HCT116 (cell line): ENCODE measurements at regions not wholly inside any gene's neighbourhood (a gene's known extent, or its start where the extent isn't known, plus 50 kb on each side); places are given as distances from the start of the nearest gene placed in this dataset.

Source experiments
- ATAC-seq: fragments of 200-7000 bp; cut with Tn5 transposase; 2 replicates; pipeline ENCODE4 v1.9.1; 2020; ENCODE audit warnings: mild to moderate bottlenecking, moderate library complexity
- BruUV-seq: library from RNA; stranded (reverse); fragments of 400-500 nt; replicated peaks from 2 replicates; lab custom pipeline; 2021; lab: Mats Ljungman, UMichigan
- CTCF ChIA-PET: fragments of 300-600 bp; sonication (Branson Sonifier 250); formaldehyde crosslinking; loops from one replicate; lab custom pipeline; 2021; ENCODE audit warnings: antibody characterized with exemption; lab: Charles Lee
- POLR2A ChIA-PET: fragments of 300-600, 350-600 bp; sonication (Branson Sonifier 250); formaldehyde crosslinking; loops from one replicate; lab custom pipeline; 2021; ENCODE audit warnings: antibody characterized with exemption; lab: Charles Lee
- RAD21 ChIA-PET, 2 experiments: fragments of 300-600 bp; sonication (Branson Sonifier 250); formaldehyde crosslinking; loops; one replicate each; lab custom pipeline; 2023; ENCODE audit warnings: low total read pairs in 2 of 2; ENCODE audit not compliant: uncharacterized antibody in 2 of 2, unreplicated experiment in 2 of 2, low non-redundant PET in 1 of 2; lab: Charles Lee
- DNase-seq: peaks from one replicate; pipeline ENCODE4 v3.0.0-alpha.2; 2010; ENCODE audit warnings: low read depth, low spot score
- H2AFZ ChIP-seq: fragments of 200-600 bp; shearing (Covaris generic), sonication (generic); 2 replicates; pipeline ENCODE4 v1.6.1; 2017; ENCODE audit warnings: low read depth, mixed run types, mixed read lengths, antibody characterized with exemption, low read length; ENCODE audit not compliant: poor library complexity, severe bottlenecking
- H3K27ac ChIP-seq: 2 replicates; pipeline ENCODE4 v1.5.1; 2012; ENCODE audit warnings: low read depth, low read length
- H3K27me3 ChIP-seq: fragments of 200-600 bp; sonication (generic); 2 replicates; pipeline ENCODE4 v1.6.1; 2016; ENCODE audit warnings: mixed run types, low read length, mixed read lengths; ENCODE audit not compliant: insufficient read depth
- H3K36me3 ChIP-seq, 2 experiments: fragments of 200-500 bp in 1 of 2; fragments of 200-600 bp in 1 of 2; sonication (Bioruptor generic) in 1 of 2; sonication (generic) in 1 of 2; 2 replicates each; pipeline versions ENCODE4 v1.5.1 to v1.6.1; 2014 to 2016; ENCODE audit warnings: low read length in 2 of 2, inconsistent platforms in 1 of 2, mixed read lengths in 1 of 2, mixed run types in 1 of 2; ENCODE audit not compliant: insufficient read depth in 2 of 2, control insufficient read depth in 1 of 2
- H3K4me1 ChIP-seq, 2 experiments: fragments of 200-600 bp in 1 of 2; sonication (generic) in 1 of 2; 2 replicates each; pipeline versions ENCODE4 v1.5.1 to v1.6.1; 2012 to 2017; ENCODE audit warnings: low read length in 2 of 2, inconsistent platforms in 1 of 2, mild to moderate bottlenecking in 1 of 2, mixed read lengths in 1 of 2, mixed run types in 1 of 2, moderate library complexity in 1 of 2; ENCODE audit not compliant: insufficient read depth in 2 of 2, control insufficient read depth in 1 of 2
- H3K4me2 ChIP-seq: fragments of 200-600 bp; sonication (generic); 2 replicates; pipeline ENCODE4 v1.6.1; 2017; ENCODE audit warnings: mixed run types, low read length, mixed read lengths
- H3K4me3 ChIP-seq, 2 experiments: fragments of 200-600 bp in 1 of 2; sonication (generic) in 1 of 2; replicated peaks in 1 of 2; 2 replicates each; pipeline ENCODE4 v1.5.1; 2011 to 2016; ENCODE audit warnings: low read length in 2 of 2, control low read depth in 1 of 2, low read depth in 1 of 2, mild to moderate bottlenecking in 1 of 2, mixed read lengths in 1 of 2, mixed run types in 1 of 2
- H3K79me2 ChIP-seq: fragments of 200-600 bp; sonication (generic); 2 replicates; pipeline ENCODE4 v1.6.1; 2017; ENCODE audit warnings: mild to moderate bottlenecking, mixed run types, low read length, moderate library complexity, mixed read lengths; ENCODE audit not compliant: insufficient read depth
- H3K9ac ChIP-seq: fragments of 200-600 bp; sonication (generic); 2 replicates; pipeline ENCODE4 v1.6.1; 2016; ENCODE audit warnings: low read length, mixed read lengths
- H3K9me2 ChIP-seq: fragments of 200-600 bp; sonication (generic), shearing (Covaris generic); 2 replicates; pipeline ENCODE4 v1.6.1; 2017; ENCODE audit warnings: mixed run types, mild to moderate bottlenecking, moderate library complexity; ENCODE audit not compliant: insufficient read depth
- H3K9me3 ChIP-seq, 2 experiments: fragments of 200-500 bp in 1 of 2; fragments of 200-600 bp in 1 of 2; sonication (Bioruptor generic) in 1 of 2; sonication (generic) in 1 of 2; 2 replicates each; pipeline ENCODE4 v1.6.1; 2014 to 2017; ENCODE audit warnings: low read length in 2 of 2, mixed read lengths in 2 of 2, inconsistent platforms in 1 of 2, low read depth in 1 of 2, mild to moderate bottlenecking in 1 of 2, mixed run types in 1 of 2, moderate library complexity in 1 of 2; ENCODE audit not compliant: control insufficient read depth in 1 of 2, insufficient read depth in 1 of 2
- H4K20me1 ChIP-seq: fragments of 200-600 bp; sonication (generic), shearing (Covaris generic); 2 replicates; pipeline ENCODE4 v1.6.1; 2017; ENCODE audit warnings: mixed run types, mild to moderate bottlenecking, moderate library complexity; ENCODE audit not compliant: insufficient read depth
- CBX3 ChIP-seq: IDR thresholded peaks from 2 replicates; pipeline ENCODE4 v1.6.1; 2012; ENCODE audit warnings: low read depth
- CEBPB ChIP-seq: IDR thresholded peaks from 2 replicates; pipeline ENCODE4 v1.6.1; 2012; ENCODE audit warnings: low read depth
- FOSL1 ChIP-seq: IDR thresholded peaks from 2 replicates; pipeline ENCODE4 v1.6.1; 2012; ENCODE audit warnings: low read depth
- JUND ChIP-seq: IDR thresholded peaks from 2 replicates; pipeline ENCODE4 v1.6.1; 2012
- MAX ChIP-seq: IDR thresholded peaks from 2 replicates; pipeline ENCODE4 v1.6.1; 2012
- POLR2A ChIP-seq: IDR thresholded peaks from 2 replicates; pipeline ENCODE4 v1.7.0; 2011; ENCODE audit warnings: borderline replicate concordance; ENCODE audit not compliant: insufficient read depth, insufficient read length; ENCODE audit errors: extremely low read depth
- POLR2AphosphoS5 ChIP-seq: IDR thresholded peaks from 2 replicates; pipeline ENCODE4 v1.6.1; 2011; ENCODE audit warnings: mild to moderate bottlenecking, low read depth, low read length, moderate library complexity
- RAD21 ChIP-seq: IDR thresholded peaks from 2 replicates; pipeline ENCODE4 v1.6.1; 2012; ENCODE audit warnings: low read depth, mild to moderate bottlenecking
- SIN3A ChIP-seq: IDR thresholded peaks from 2 replicates; pipeline ENCODE4 v1.6.1; 2012; ENCODE audit warnings: low read depth
- SP1 ChIP-seq: IDR thresholded peaks from 2 replicates; pipeline ENCODE4 v1.6.1; 2012; ENCODE audit warnings: low read depth
- SRF ChIP-seq: IDR thresholded peaks from 2 replicates; pipeline ENCODE4 v1.6.1; 2012; ENCODE audit warnings: low read depth
- TCF7L2 ChIP-seq: IDR thresholded peaks from 2 replicates; pipeline ENCODE4 v1.7.0; 2011; ENCODE audit warnings: borderline replicate concordance, inconsistent platforms; ENCODE audit not compliant: insufficient read depth, insufficient read length; ENCODE audit errors: extremely low read depth
- YY1 ChIP-seq: IDR thresholded peaks from 2 replicates; pipeline ENCODE4 v1.6.1; 2011; ENCODE audit warnings: low read length, low read depth, moderate library complexity, mild to moderate bottlenecking; ENCODE audit not compliant: insufficient replicate concordance; ENCODE audit errors: extremely low read depth
- ZFX ChIP-seq: fragments of 450-650 bp; IDR thresholded peaks from 2 replicates; pipeline ENCODE4 v1.6.1; 2017
- ZNF274 ChIP-seq: fragments of 200-500 bp; sonication (Bioruptor generic); IDR thresholded peaks from 2 replicates; pipeline ENCODE4 v1.6.1; 2014; ENCODE audit warnings: mild to moderate bottlenecking, low read depth, low read length, inconsistent platforms
- intact Hi-C: fragments of 100-400 bp; cut with micrococcal nuclease; formaldehyde crosslinking; loops from 2 replicates; pipeline ENCODE4 v1.10.0; 2022
- TF ChIP-seq, protein P1 (sequence below): IDR thresholded peaks from 2 replicates; pipeline ENCODE4 v1.6.1; 2012; ENCODE audit warnings: low read depth

- no peak for DNase-seq
- intact Hi-C loops = no loop called here
- H3K4me1 ChIP-seq = no peaks in the 10 kb centered on the region
- no peaks in the 10 kb centered on the region for H3K36me3 ChIP-seq
- no peaks in the 10 kb centered on the region for H3K9me2 ChIP-seq
- H3K9me3 ChIP-seq = peaks cover 0 to 2% of the 10 kb centered on the region in 2 experiments; a peak in 1 of 4 replicates
- H4K20me1 ChIP-seq = no peaks in the 10 kb centered on the region
- CTCF ChIA-PET = no interaction called here
- no peak overlapping the region for H3K9ac ChIP-seq
- no peaks in the 10 kb centered on the region for H3K27me3 ChIP-seq
- POLR2A ChIA-PET = no interaction called here
- H3K27ac ChIP-seq = no peak overlapping the region
- H3K4me3 ChIP-seq = no peak overlapping the region
- no TSS peak for BruUV-seq
- H3K79me2 ChIP-seq = no peaks in the 10 kb centered on the region
- TF ChIP-seq YY1 (no peak), CEBPB (no peak), CBX3 (no peak), TCF7L2 (no peak), ZNF274 (peak; percentile 58)
- no peak for ATAC-seq
- no peak overlapping the region for H2AFZ ChIP-seq
- no peak overlapping the region for H3K4me2 ChIP-seq
- RAD21 ChIA-PET = no interaction called here
Observed at GRCh38 chr14:71304690-71305089, 397.4 kb downstream of the PCNX1 start.

DNA sequence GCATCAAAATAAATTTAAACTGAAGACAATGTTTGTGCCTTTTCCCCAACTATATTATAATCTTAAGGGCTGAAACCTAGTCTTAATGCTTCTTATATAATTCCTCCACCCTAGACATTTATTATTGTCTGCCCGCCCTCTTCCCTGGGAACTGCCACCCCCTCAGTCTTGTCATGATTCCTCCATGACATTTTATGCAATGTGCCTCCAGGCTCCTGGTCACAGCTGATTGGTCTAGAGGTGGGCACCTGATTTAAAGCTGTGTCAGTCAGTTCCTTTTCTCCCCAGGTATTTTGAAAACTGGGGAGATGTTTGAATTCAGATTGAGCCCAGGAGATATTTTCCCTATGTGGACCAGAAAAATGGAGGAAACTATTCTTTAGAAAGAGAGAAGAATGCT, 401.4 kb downstream of the PCNX1 start:
- CTCF ChIA-PET = no interaction called here

More for the DNA sequence above, 401.4 kb downstream of the PCNX1 start:
- BruUV-seq = no TSS peak
- ATAC-seq (no peak), DNase-seq (no peak)
- H3K27me3 ChIP-seq = no peaks in the 10 kb centered on the region
- H3K4me3 ChIP-seq = no peak overlapping the region
- peaks cover 0 to 2% of the 10 kb centered on the region in 2 experiments; a peak in 1 of 4 replicates for H3K9me3 ChIP-seq
- H3K4me2 ChIP-seq = no peak overlapping the region
- POLR2A ChIA-PET = no interaction called here
- RAD21 ChIA-PET = no interaction called here
- H3K9ac ChIP-seq = no peak overlapping the region
- no peaks in the 10 kb centered on the region for H3K4me1 ChIP-seq
- TF ChIP-seq, protein P1, sequence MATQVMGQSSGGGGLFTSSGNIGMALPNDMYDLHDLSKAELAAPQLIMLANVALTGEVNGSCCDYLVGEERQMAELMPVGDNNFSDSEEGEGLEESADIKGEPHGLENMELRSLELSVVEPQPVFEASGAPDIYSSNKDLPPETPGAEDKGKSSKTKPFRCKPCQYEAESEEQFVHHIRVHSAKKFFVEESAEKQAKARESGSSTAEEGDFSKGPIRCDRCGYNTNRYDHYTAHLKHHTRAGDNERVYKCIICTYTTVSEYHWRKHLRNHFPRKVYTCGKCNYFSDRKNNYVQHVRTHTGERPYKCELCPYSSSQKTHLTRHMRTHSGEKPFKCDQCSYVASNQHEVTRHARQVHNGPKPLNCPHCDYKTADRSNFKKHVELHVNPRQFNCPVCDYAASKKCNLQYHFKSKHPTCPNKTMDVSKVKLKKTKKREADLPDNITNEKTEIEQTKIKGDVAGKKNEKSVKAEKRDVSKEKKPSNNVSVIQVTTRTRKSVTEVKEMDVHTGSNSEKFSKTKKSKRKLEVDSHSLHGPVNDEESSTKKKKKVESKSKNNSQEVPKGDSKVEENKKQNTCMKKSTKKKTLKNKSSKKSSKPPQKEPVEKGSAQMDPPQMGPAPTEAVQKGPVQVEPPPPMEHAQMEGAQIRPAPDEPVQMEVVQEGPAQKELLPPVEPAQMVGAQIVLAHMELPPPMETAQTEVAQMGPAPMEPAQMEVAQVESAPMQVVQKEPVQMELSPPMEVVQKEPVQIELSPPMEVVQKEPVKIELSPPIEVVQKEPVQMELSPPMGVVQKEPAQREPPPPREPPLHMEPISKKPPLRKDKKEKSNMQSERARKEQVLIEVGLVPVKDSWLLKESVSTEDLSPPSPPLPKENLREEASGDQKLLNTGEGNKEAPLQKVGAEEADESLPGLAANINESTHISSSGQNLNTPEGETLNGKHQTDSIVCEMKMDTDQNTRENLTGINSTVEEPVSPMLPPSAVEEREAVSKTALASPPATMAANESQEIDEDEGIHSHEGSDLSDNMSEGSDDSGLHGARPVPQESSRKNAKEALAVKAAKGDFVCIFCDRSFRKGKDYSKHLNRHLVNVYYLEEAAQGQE = no peak
- TF ChIP-seq RAD21 = no peak
- TF ChIP-seq FOSL1 = no peak
- no peak for TF ChIP-seq POLR2AphosphoS5
- no peak for TF ChIP-seq POLR2A
- no peak for TF ChIP-seq CEBPB
- TF ChIP-seq SRF = no peak
- no peak for TF ChIP-seq SP1
- no peak for TF ChIP-seq SIN3A
- no peak for TF ChIP-seq JUND
- no peak for TF ChIP-seq ZFX
- TF ChIP-seq MAX = no peak
- H4K20me1 ChIP-seq = no peaks in the 10 kb centered on the region
- H3K9me2 ChIP-seq = no peaks in the 10 kb centered on the region
- intact Hi-C loops = no loop called here
- no peaks in the 10 kb centered on the region for H3K79me2 ChIP-seq
- no peak overlapping the region for H3K27ac ChIP-seq
- no peak overlapping the region for H2AFZ ChIP-seq
- no peaks in the 10 kb centered on the region for H3K36me3 ChIP-seq
